Nephron (organoid): ENCODE measurements at regions not wholly inside any gene's neighbourhood (a gene's known extent, or its start where the extent isn't known, plus 50 kb on each side); places are given as distances from the start of the nearest gene placed in this dataset.

ENCODE experiments used
- H3K27ac Mint-ChIP-seq, 3 experiments: 2 replicates each; pipeline ENCODE4 v1.8.0; 2020; ENCODE audit warnings: mixed read lengths in 3 of 3, mild to moderate bottlenecking in 2 of 3, moderate library complexity in 1 of 3
- H3K27me3 Mint-ChIP-seq: 2 replicates; pipeline ENCODE4 v1.8.0; 2021; ENCODE audit warnings: low read depth, mild to moderate bottlenecking, moderate library complexity, mixed read lengths
- H3K36me3 Mint-ChIP-seq: 2 replicates; pipeline ENCODE4 v1.8.0; 2020; ENCODE audit warnings: low read depth, mixed read lengths
- H3K4me1 Mint-ChIP-seq: 2 replicates; pipeline ENCODE4 v1.8.0; 2020; ENCODE audit warnings: mixed read lengths
- H3K4me3 Mint-ChIP-seq, 3 experiments: 2 replicates each; pipeline ENCODE4 v1.8.0; 2020; ENCODE audit warnings: mild to moderate bottlenecking in 3 of 3, mixed read lengths in 3 of 3, moderate library complexity in 2 of 3
- H3K9me3 Mint-ChIP-seq: 2 replicates; pipeline ENCODE4 v1.8.0; 2020; ENCODE audit warnings: mixed read lengths
- CTCF ChIP-seq, 3 experiments: fragments of 200-600 bp; sonication (generic); IDR thresholded peaks; one replicate each; pipeline ENCODE4 v1.5.0; 2021; ENCODE audit warnings: antibody characterized with exemption in 3 of 3; ENCODE audit not compliant: unreplicated experiment in 3 of 3

GRCh38 chr12:78448692-78449091, 415.9 kb upstream of the SYT1 start:
- H3K4me1 Mint-ChIP-seq, result no peaks in the 10 kb centered on the region
- no peak overlapping the region for H3K27ac Mint-ChIP-seq
- H3K9me3 Mint-ChIP-seq, result no peaks in the 10 kb centered on the region
- no peaks in the 10 kb centered on the region for H3K27me3 Mint-ChIP-seq
- no peak overlapping the region for H3K4me3 Mint-ChIP-seq
- no peak for TF ChIP-seq CTCF (IDR thresholded peaks at IDR 0.05; ENCODE audit: unreplicated experiment in 3 of 3)
- no peaks in the 10 kb centered on the region for H3K36me3 Mint-ChIP-seq

- Mint-ChIP-seq H3K27ac (no peak overlapping the region), H3K4me3 (no peak overlapping the region), H3K36me3 (no peaks in the 10 kb centered on the region), H3K9me3 (no peaks in the 10 kb centered on the region), H3K27me3 (no peaks in the 10 kb centered on the region), H3K4me1 (no peaks in the 10 kb centered on the region)
- no peak for TF ChIP-seq CTCF (IDR thresholded peaks at IDR 0.05; ENCODE audit: unreplicated experiment in 3 of 3)
Measured at GRCh38 chr12:78455991-78456390, 408.6 kb upstream of the SYT1 start.

- Mint-ChIP-seq H3K4me3 (no peak overlapping the region), H3K4me1 (no peaks in the 10 kb centered on the region), H3K36me3 (no peaks in the 10 kb centered on the region), H3K27ac (no peak overlapping the region), H3K27me3 (no peaks in the 10 kb centered on the region), H3K9me3 (no peaks in the 10 kb centered on the region)
- TF ChIP-seq CTCF (IDR thresholded peaks at IDR 0.05; ENCODE audit: unreplicated experiment in 3 of 3), result no peak
Measured at GRCh38 chr12:78457938-78458337, 406.6 kb upstream of the SYT1 start.

- Mint-ChIP-seq H3K4me1 (no peaks in the 10 kb centered on the region), H3K36me3 (no peaks in the 10 kb centered on the region), H3K9me3 (no peaks in the 10 kb centered on the region), H3K27me3 (no peaks in the 10 kb centered on the region), H3K4me3 (no peak overlapping the region), H3K27ac (no peak overlapping the region)
- TF ChIP-seq CTCF (IDR thresholded peaks at IDR 0.05; ENCODE audit: unreplicated experiment in 3 of 3), result peak; percentile 40 to 58 (median 55)
Measured at GRCh38 chr12:78470354-78471195, 394.0 kb upstream of the SYT1 start.

- Mint-ChIP-seq H3K27me3 (no peaks in the 10 kb centered on the region), H3K9me3 (no peaks in the 10 kb centered on the region), H3K4me1 (no peaks in the 10 kb centered on the region)
Measured at GRCh38 chr12:78473136-78473535, 391.4 kb upstream of the SYT1 start.

More at GRCh38 chr12:78473136-78473535, 391.4 kb upstream of the SYT1 start:
- Mint-ChIP-seq H3K27ac (no peak overlapping the region), H3K36me3 (no peaks in the 10 kb centered on the region), H3K4me3 (no peak overlapping the region)
- no peak for TF ChIP-seq CTCF (IDR thresholded peaks at IDR 0.05; ENCODE audit: unreplicated experiment in 3 of 3)
